Thoracic aorta (tissue), 2 donors: ENCODE measurements at regions not wholly inside any gene's neighbourhood (a gene's known extent, or its start where the extent isn't known, plus 50 kb on each side); places are given as distances from the start of the nearest gene placed in this dataset.
"Not testable (repeated sequence)": the region's sequence is repeated elsewhere in the genome, so short reads cannot be mapped to it uniquely, and the experiment has no call there.

Experiments used
- ATAC-seq: fragments of 150-250 bp; one replicate; pipeline ENCODE4 v1.8.0; 2017; ENCODE audit warnings: low read depth; ENCODE audit not compliant: insufficient number of reproducible peaks, low FRiP score
- DNase-seq: peaks from one replicate; pipeline ENCODE4 v3.0.0-alpha.2; 2020; ENCODE audit warnings: low spot score
- H3K27ac ChIP-seq, 2 donors: fragments of 200-600 bp; sonication (generic); 1 replicate in 1 of 2; 2 replicates in 1 of 2; pipeline ENCODE4 v1.5.1; 2016; ENCODE audit warnings: mild to moderate bottlenecking in 2 of 2, moderate library complexity in 2 of 2
- H3K27me3 ChIP-seq: fragments of 200-600 bp; sonication (generic); replicated peaks from 2 replicates; pipeline ENCODE4 v1.6.0; 2016; ENCODE audit warnings: mild to moderate bottlenecking; ENCODE audit not compliant: insufficient read depth
- H3K36me3 ChIP-seq: fragments of 200-600 bp; sonication (generic); one replicate; pipeline ENCODE4 v1.5.1; 2016
- H3K4me1 ChIP-seq, 2 donors: fragments of 200-600 bp; sonication (generic); 1 replicate in 1 of 2; 2 replicates in 1 of 2; pipeline versions ENCODE4 v1.5.1 to v1.6.0; 2016; ENCODE audit warnings: low read depth in 2 of 2, mild to moderate bottlenecking in 1 of 2; ENCODE audit not compliant: control insufficient read depth in 1 of 2
- H3K4me3 ChIP-seq: fragments of 200-600 bp; sonication (generic); 2 replicates; pipeline ENCODE4 v1.5.1; 2016; ENCODE audit warnings: mild to moderate bottlenecking
- H3K9me3 ChIP-seq: fragments of 200-600 bp; sonication (generic); 2 replicates; pipeline ENCODE4 v1.5.1; 2016
- TF ChIP-seq, protein P1 (sequence below): fragments of 200-600 bp; sonication (generic); IDR thresholded peaks from one replicate; pipeline ENCODE4 v1.5.1; 2019; ENCODE audit warnings: antibody characterized with exemption

GRCh38 chr15:22251422-22251821 lies 171.1 kb downstream of the OR4M2 start:
- Histone ChIP-seq H3K4me1 (no peaks in the 10 kb centered on the region), H3K4me3 (no peak overlapping the region), H3K27me3 (no peaks in the 10 kb centered on the region), H3K36me3 (no peaks in the 10 kb centered on the region), H3K27ac (no peak overlapping the region), H3K9me3 (no peaks in the 10 kb centered on the region)
- DNase-seq (no peak), ATAC-seq (no peak)
- TF ChIP-seq, protein P1, sequence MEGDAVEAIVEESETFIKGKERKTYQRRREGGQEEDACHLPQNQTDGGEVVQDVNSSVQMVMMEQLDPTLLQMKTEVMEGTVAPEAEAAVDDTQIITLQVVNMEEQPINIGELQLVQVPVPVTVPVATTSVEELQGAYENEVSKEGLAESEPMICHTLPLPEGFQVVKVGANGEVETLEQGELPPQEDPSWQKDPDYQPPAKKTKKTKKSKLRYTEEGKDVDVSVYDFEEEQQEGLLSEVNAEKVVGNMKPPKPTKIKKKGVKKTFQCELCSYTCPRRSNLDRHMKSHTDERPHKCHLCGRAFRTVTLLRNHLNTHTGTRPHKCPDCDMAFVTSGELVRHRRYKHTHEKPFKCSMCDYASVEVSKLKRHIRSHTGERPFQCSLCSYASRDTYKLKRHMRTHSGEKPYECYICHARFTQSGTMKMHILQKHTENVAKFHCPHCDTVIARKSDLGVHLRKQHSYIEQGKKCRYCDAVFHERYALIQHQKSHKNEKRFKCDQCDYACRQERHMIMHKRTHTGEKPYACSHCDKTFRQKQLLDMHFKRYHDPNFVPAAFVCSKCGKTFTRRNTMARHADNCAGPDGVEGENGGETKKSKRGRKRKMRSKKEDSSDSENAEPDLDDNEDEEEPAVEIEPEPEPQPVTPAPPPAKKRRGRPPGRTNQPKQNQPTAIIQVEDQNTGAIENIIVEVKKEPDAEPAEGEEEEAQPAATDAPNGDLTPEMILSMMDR: no peak

DNA sequence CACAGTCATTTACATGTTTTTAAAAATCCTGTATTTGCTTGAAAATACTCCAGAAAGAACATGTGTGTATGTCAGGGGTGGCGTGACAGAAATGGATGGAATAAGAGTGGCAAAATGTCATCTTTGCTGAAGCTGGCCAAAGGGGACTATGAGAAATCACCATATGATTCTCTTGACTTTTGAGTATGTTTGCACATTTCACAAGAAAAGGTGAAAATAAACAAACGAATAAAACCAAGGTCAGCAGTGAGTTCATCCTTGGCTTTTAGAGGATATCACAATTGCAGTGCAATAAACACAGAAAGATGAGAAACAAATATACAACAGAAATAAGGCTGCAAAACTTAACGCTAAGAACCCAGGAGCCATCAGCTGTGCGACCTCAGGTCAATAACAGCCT lies 171.7 kb downstream of the OR4M2 start:
- not testable (repeated sequence) for H3K9me3 ChIP-seq

GRCh38 chr15:22252521-22252920 lies 172.2 kb downstream of the OR4M2 start:
- H3K9me3 ChIP-seq, H3K27ac ChIP-seq, H3K36me3 ChIP-seq, H3K4me3 ChIP-seq, DNase-seq, H3K4me1 ChIP-seq, H3K27me3 ChIP-seq: not testable (repeated sequence)
- peak; percentile 47 for ATAC-seq

More for the DNA sequence above, 171.7 kb downstream of the OR4M2 start:
- H3K4me1 ChIP-seq, H3K4me3 ChIP-seq, H3K27ac ChIP-seq, DNase-seq, H3K36me3 ChIP-seq, H3K27me3 ChIP-seq, ATAC-seq: not testable (repeated sequence)

GRCh38 chr15:22253002-22253675 lies 172.8 kb downstream of the OR4M2 start:
- not testable (repeated sequence) for DNase-seq, H3K27ac ChIP-seq, H3K9me3 ChIP-seq, H3K4me3 ChIP-seq, ATAC-seq, H3K27me3 ChIP-seq, H3K36me3 ChIP-seq, H3K4me1 ChIP-seq

DNA sequence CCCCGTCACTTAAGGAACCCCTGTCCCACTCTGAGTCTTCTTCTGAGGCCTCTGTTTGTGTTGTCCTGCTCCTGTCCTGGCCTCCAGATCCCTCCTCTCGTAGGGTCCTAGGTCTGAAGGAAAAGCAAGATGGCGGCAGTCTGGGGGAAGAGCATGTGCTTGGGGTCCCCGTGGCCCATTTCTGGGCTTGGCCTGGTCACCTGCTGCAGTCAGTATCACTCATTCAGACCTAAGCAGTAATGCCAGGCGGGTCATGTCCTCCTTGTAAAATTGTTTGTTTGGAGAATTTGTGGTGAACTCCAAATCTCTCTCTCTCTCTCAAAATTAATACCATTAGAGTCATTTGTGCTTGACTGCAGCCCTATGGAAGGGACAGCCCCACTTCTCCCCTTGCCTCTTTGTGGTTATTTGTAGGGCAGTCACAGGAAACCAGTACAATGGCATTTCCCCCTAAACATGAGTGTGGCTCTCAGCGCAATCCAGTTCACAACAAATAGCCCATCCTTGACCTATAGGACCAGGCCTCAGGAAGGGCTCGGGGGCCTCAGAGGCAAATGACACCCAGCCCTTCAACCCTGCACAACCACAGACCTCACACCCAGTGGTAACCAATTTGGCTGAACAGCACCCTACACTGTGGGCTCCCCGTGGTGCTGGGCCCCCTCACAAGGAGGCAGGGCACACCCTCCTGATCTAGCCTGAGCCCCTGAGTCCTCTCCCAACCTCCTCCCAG lies 173.5 kb downstream of the OR4M2 start:
- no peaks in the 10 kb centered on the region for H3K27me3 ChIP-seq
- TF ChIP-seq, protein P1: no peak
- no peak overlapping the region for H3K27ac ChIP-seq
- DNase-seq (no peak), ATAC-seq (no peak)
- no peak overlapping the region for H3K4me3 ChIP-seq
- H3K36me3 ChIP-seq: no peaks in the 10 kb centered on the region
- H3K9me3 ChIP-seq: no peaks in the 10 kb centered on the region
- no peaks in the 10 kb centered on the region for H3K4me1 ChIP-seq

GRCh38 chr15:22254409-22255045 lies 174.2 kb downstream of the OR4M2 start:
- H3K4me3 ChIP-seq, H3K27me3 ChIP-seq, H3K27ac ChIP-seq, H3K36me3 ChIP-seq, DNase-seq, ATAC-seq, H3K9me3 ChIP-seq, H3K4me1 ChIP-seq: not testable (repeated sequence)

DNA sequence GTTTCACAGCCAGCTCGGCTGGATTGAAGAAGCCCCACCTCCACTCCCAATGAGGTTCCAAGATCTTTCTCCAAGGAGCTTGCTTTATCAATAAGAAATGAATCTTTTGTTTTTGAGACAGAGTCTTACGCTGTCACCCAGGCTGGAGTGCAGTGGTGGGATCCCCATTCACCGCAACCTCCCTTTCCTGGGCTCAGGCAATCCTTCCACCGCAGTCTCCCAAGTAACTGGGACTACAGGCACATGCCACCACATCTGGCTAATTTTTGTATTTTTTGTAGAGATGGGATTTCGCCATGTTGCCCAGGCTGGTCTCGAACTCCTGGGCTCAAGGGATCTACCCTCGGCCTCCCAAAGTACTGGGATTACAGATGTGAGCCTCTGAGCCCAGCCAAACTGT lies 175.3 kb downstream of the OR4M2 start:
- not testable (repeated sequence) for H3K36me3 ChIP-seq, H3K4me3 ChIP-seq, H3K27me3 ChIP-seq, H3K4me1 ChIP-seq, H3K9me3 ChIP-seq, H3K27ac ChIP-seq, ATAC-seq, DNase-seq

DNA sequence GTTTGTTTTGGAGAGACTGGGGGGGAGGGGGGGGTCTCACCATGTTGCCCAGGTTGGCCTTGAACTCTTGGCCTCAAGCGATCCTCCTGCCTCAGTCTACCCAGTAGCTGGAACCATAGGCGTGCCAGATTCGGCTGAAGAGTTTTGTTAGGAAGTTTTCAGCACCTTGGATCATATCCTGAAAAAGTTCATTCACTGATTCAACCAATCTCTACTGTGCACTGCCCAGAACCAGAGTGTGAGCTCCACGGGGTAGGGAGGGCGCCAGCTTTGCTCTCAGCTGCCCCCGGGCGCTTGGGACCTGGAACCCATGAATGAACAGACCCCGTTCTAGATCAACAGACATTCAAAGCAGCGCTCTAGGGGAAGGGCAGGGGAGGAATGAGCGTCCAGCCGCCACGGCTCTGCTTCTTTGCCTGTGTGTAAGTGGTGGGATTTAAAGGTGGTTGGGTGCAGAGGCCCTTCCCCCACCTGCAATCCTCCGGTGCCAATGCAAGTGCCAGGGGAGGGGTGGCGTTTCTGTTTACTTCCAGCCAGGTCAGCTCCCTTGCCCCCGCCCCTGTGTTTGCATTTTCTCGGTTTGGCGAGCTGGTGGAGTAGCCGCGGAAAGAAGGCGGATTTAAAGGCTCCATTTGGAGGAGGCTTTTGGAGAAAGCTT lies 176.2 kb downstream of the OR4M2 start:
- not testable (repeated sequence) for ATAC-seq, H3K36me3 ChIP-seq, H3K27me3 ChIP-seq, DNase-seq, H3K4me1 ChIP-seq, H3K27ac ChIP-seq, H3K4me3 ChIP-seq, H3K9me3 ChIP-seq
